Stimulated activated naive B cell treated with anti-CD40 and anti-IgM and Interleukin-4, amounts not matched to agents 10 μg/mL and 1 μg/mL and 100 μg/mL, for 72 hours (primary cell): ENCODE measurements at regions not wholly inside any gene's neighbourhood (a gene's known extent, or its start where the extent isn't known, plus 50 kb on each side); places are given as distances from the start of the nearest gene placed in this dataset.

Experiments used
- ATAC-seq, 2 donors: fragments of 150-1000 bp; cut with Tn5 transposase; replicated peaks; 2 replicates each; pipeline ENCODE4 v1.10.0; 2021; ENCODE audit warnings: moderate library complexity in 1 of 2
- DNase-seq: peaks from one replicate; pipeline ENCODE4 v3.0.0; 2021
- H3K27ac Mint-ChIP-seq: one replicate; pipeline ENCODE4 v1.8.0; 2022; ENCODE audit warnings: mild to moderate bottlenecking, mixed read lengths
- H3K27me3 Mint-ChIP-seq, 2 donors: one replicate each; pipeline ENCODE4 v1.8.0; 2022; ENCODE audit warnings: mixed read lengths in 2 of 2
- H3K36me3 Mint-ChIP-seq, 2 donors: one replicate each; pipeline ENCODE4 v1.8.0; 2022; ENCODE audit warnings: mixed read lengths in 2 of 2, mild to moderate bottlenecking in 1 of 2
- H3K4me1 Mint-ChIP-seq, 2 donors: one replicate each; pipeline ENCODE4 v1.8.0; 2022; ENCODE audit warnings: mixed read lengths in 2 of 2, mild to moderate bottlenecking in 1 of 2
- H3K4me3 Mint-ChIP-seq, 2 donors: one replicate each; pipeline ENCODE4 v1.8.0; 2022; ENCODE audit warnings: mild to moderate bottlenecking in 2 of 2, mixed read lengths in 2 of 2, moderate library complexity in 1 of 2
- H3K9me3 Mint-ChIP-seq, 2 donors: one replicate each; pipeline ENCODE4 v1.8.0; 2022; ENCODE audit warnings: mixed read lengths in 2 of 2, mild to moderate bottlenecking in 1 of 2

GRCh38 chr2:128425731-128426620 lies 107.3 kb upstream of the HS6ST1 start:
- no peak overlapping the region for H3K4me3 Mint-ChIP-seq
- peaks cover 5 to 11% of the 10 kb centered on the region in 2 donors for H3K36me3 Mint-ChIP-seq
- ATAC-seq (no peak), DNase-seq (no peak)
- H3K4me1 Mint-ChIP-seq = no peaks in the 10 kb centered on the region
- H3K27ac Mint-ChIP-seq = no peak overlapping the region
- peaks cover 16 to 21% of the 10 kb centered on the region in 2 donors for H3K9me3 Mint-ChIP-seq
- no peaks in the 10 kb centered on the region for H3K27me3 Mint-ChIP-seq

GRCh38 chr2:128427413-128427755 lies 108.7 kb upstream of the HS6ST1 start:
- DNase-seq = no peak
- H3K9me3 Mint-ChIP-seq = peaks cover 18 to 21% of the 10 kb centered on the region in 2 donors
- ATAC-seq = no peak
- H3K4me3 Mint-ChIP-seq = no peak overlapping the region
- H3K27ac Mint-ChIP-seq = no peak overlapping the region
- H3K27me3 Mint-ChIP-seq = no peaks in the 10 kb centered on the region
- H3K36me3 Mint-ChIP-seq = peaks cover 5 to 11% of the 10 kb centered on the region in 2 donors
- H3K4me1 Mint-ChIP-seq = no peaks in the 10 kb centered on the region

GRCh38 chr2:128428415-128428814 lies 109.7 kb upstream of the HS6ST1 start:
- ATAC-seq (no peak), DNase-seq (no peak)
- Mint-ChIP-seq H3K27me3 (no peaks in the 10 kb centered on the region), H3K9me3 (peaks cover 19 to 25% of the 10 kb centered on the region in 2 donors), H3K4me1 (no peaks in the 10 kb centered on the region), H3K27ac (no peak overlapping the region), H3K4me3 (no peak overlapping the region), H3K36me3 (peaks cover 5 to 11% of the 10 kb centered on the region in 2 donors)

- Mint-ChIP-seq H3K27me3 (peaks cover 0 to 12% of the 10 kb centered on the region in 2 donors), H3K4me3 (no peak overlapping the region), H3K36me3 (peaks cover 6 to 11% of the 10 kb centered on the region in 2 donors), H3K27ac (no peak overlapping the region), H3K4me1 (peaks cover 0 to 3% of the 10 kb centered on the region in 2 donors), H3K9me3 (peaks cover 19 to 25% of the 10 kb centered on the region in 2 donors)
- DNase-seq (no peak), ATAC-seq (no peak)
Observed at GRCh38 chr2:128432423-128432822, 113.8 kb upstream of the HS6ST1 start.

GRCh38 chr2:128433911-128434550 lies 115.4 kb upstream of the HS6ST1 start:
- no peak for DNase-seq
- peaks cover 6 to 11% of the 10 kb centered on the region in 2 donors for H3K36me3 Mint-ChIP-seq
- H3K27me3 Mint-ChIP-seq = peaks cover 0 to 12% of the 10 kb centered on the region in 2 donors
- no peak for ATAC-seq
- H3K9me3 Mint-ChIP-seq = peaks cover 15 to 19% of the 10 kb centered on the region in 2 donors
- H3K4me3 Mint-ChIP-seq = no peak overlapping the region
- H3K4me1 Mint-ChIP-seq = peaks cover 0 to 3% of the 10 kb centered on the region in 2 donors
- H3K27ac Mint-ChIP-seq = no peak overlapping the region

GRCh38 chr2:128435576-128436478 lies 117.2 kb upstream of the HS6ST1 start:
- H3K4me3 Mint-ChIP-seq = no peak overlapping the region
- H3K27me3 Mint-ChIP-seq = peaks cover 9 to 19% of the 10 kb centered on the region in 2 donors
- H3K36me3 Mint-ChIP-seq = peaks cover 0 to 2% of the 10 kb centered on the region in 2 donors
- DNase-seq (no peak), ATAC-seq (peak in 1 of 2 donors; percentile 29)
- no peak overlapping the region for H3K27ac Mint-ChIP-seq
- peaks cover 3 to 4% of the 10 kb centered on the region in 2 donors for H3K9me3 Mint-ChIP-seq
- H3K4me1 Mint-ChIP-seq = peaks cover 3 to 7% of the 10 kb centered on the region in 2 donors

- no peak for DNase-seq
- peaks cover 0 to 2% of the 10 kb centered on the region in 2 donors for H3K36me3 Mint-ChIP-seq
- H3K9me3 Mint-ChIP-seq = peaks cover 3 to 4% of the 10 kb centered on the region in 2 donors
- H3K27me3 Mint-ChIP-seq = peaks cover 17 to 20% of the 10 kb centered on the region in 2 donors
- no peak for ATAC-seq
- no peak overlapping the region for H3K4me3 Mint-ChIP-seq
- H3K4me1 Mint-ChIP-seq = peaks cover 3 to 7% of the 10 kb centered on the region in 2 donors
- no peak overlapping the region for H3K27ac Mint-ChIP-seq
Observed at GRCh38 chr2:128436479-128437203, 118.0 kb upstream of the HS6ST1 start.

DNA sequence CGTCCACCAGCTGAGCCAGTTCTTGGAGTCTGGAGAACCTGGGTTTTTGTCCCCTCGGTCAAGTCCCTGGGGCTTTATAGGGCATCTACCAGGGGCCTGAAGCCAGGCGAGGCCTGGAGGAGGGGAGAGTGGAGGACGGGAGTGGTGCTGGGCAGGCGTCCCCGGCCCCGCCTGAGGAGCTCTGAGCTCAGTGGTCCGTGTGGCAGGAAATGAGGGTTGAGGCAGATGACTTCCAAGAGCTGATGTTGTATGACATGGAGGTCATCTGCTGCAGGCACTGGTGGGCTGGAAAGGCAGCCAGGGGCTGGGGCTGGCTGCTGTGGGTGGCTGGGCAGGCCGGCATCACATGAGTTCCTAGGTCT lies 118.5 kb upstream of the HS6ST1 start:
- ATAC-seq = peak in 1 of 2 donors; percentile 18
- peaks cover 3 to 10% of the 10 kb centered on the region in 2 donors for H3K4me1 Mint-ChIP-seq
- H3K4me3 Mint-ChIP-seq = no peak overlapping the region
- H3K27me3 Mint-ChIP-seq = peaks cover 21 to 23% of the 10 kb centered on the region in 2 donors
- H3K36me3 Mint-ChIP-seq = peaks cover 0 to 2% of the 10 kb centered on the region in 2 donors
- DNase-seq = no peak
- peaks cover 1 to 4% of the 10 kb centered on the region in 2 donors for H3K9me3 Mint-ChIP-seq
- H3K27ac Mint-ChIP-seq = no peak overlapping the region

DNA sequence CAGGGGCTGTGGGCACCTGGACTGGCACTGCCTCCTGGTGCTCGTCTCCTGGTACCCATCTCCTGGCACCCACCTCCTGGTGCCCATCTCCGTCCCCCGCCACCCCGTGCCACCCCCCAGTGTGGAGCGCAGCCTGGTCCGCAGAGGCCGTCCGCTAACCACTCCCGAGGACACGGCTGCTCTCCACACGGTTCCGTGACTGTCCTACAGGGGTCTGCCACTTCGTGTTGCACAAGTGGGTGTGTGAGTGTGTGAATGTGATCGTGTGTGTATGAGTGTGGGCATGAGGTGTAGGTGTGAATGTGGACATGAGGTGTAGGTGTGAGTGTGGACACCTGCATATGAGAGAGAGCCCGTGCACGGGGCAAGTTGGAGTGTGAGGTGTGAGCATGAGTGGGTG lies 119.4 kb upstream of the HS6ST1 start:
- H3K27me3 Mint-ChIP-seq = peaks cover 21 to 23% of the 10 kb centered on the region in 2 donors
- no peak overlapping the region for H3K27ac Mint-ChIP-seq
- peaks cover 0 to 2% of the 10 kb centered on the region in 2 donors for H3K36me3 Mint-ChIP-seq
- peaks cover 7 to 19% of the 10 kb centered on the region in 2 donors for H3K4me1 Mint-ChIP-seq
- ATAC-seq (no peak), DNase-seq (no peak)
- H3K4me3 Mint-ChIP-seq = no peak overlapping the region
- no peaks in the 10 kb centered on the region for H3K9me3 Mint-ChIP-seq

DNA sequence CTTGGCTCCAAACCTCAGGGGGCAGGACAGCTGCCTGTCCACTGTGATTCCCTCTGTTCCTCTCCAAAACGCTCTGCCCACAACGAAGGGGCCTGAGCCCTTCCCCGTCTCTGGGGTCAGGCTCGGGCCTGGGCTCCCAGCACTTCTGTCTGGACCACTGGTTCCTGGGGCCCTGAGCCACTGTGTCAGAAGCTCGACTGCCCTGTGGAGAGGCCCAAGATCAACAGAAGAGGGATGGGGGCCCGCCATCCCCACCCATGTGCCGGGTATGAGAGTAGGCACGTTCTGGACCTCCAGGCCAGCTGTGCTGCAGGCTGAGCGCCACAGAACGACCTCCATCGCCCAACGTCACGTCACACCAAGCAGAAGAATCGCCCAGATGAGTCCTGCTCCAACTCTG lies 119.9 kb upstream of the HS6ST1 start:
- H3K36me3 Mint-ChIP-seq = peaks cover 0 to 2% of the 10 kb centered on the region in 2 donors
- peaks cover 21 to 23% of the 10 kb centered on the region in 2 donors for H3K27me3 Mint-ChIP-seq
- no peak overlapping the region for H3K4me3 Mint-ChIP-seq
- H3K4me1 Mint-ChIP-seq = peaks cover 8 to 22% of the 10 kb centered on the region in 2 donors
- no peak overlapping the region for H3K27ac Mint-ChIP-seq
- DNase-seq = no peak
- ATAC-seq = no peak
- no peaks in the 10 kb centered on the region for H3K9me3 Mint-ChIP-seq

- Mint-ChIP-seq H3K9me3 (no peaks in the 10 kb centered on the region), H3K36me3 (no peaks in the 10 kb centered on the region), H3K27ac (peak overlapping the region; percentile 79), H3K4me1 (peaks cover 8 to 22% of the 10 kb centered on the region in 2 donors), H3K4me3 (no peak overlapping the region), H3K27me3 (peaks cover 23 to 25% of the 10 kb centered on the region in 2 donors)
- ATAC-seq (no peak), DNase-seq (no peak)
Observed at GRCh38 chr2:128439031-128439790, 120.5 kb upstream of the HS6ST1 start.

DNA sequence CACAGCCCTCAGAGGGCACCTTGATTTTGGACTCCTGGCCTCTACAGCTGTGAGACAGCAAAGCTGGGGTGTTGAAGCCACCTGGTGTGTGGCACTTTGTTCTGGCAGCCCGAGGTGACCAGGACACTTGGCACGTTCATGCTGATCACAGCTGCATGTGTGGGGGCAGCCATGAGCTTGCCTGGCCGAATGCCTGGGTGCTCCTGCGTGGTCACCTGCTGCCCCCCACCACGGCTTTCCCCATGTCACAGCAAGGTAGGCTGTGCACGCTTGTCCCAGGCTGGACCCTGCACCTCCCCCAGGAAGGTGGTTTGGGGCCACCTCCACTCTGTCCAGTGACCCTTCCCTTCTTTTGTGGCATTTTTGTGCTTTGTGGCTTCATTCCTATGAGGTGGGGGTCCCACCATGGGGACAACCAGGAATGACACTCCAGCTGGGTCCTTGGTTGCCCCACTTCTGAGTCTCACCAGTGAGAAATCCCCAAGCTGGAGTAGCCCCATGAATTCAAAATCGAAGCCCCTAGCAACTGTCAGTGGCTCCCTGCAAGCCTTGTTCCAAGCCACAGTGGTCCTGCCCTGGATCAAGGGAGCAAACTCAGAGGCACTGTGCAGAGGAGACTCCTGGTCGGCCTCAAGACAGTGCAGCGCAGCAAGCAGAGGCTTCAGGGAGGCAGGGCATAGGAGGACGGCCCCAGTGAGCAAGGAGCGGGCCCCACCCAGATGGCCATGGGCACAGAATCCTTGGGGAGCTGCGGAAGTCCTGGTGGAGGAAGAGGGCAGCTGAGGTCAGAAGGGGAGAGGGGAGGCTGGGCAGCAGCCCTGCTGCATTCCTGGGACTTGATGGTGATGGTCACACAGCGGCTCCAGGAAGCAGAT lies 121.4 kb upstream of the HS6ST1 start:
- no peak for ATAC-seq
- Mint-ChIP-seq H3K4me1 (peaks cover 8 to 22% of the 10 kb centered on the region in 2 donors), H3K4me3 (no peak overlapping the region), H3K27ac (no peak overlapping the region), H3K27me3 (peaks cover 23 to 30% of the 10 kb centered on the region in 2 donors), H3K9me3 (no peaks in the 10 kb centered on the region), H3K36me3 (no peaks in the 10 kb centered on the region)
- DNase-seq = no peak
